ENCODE measurements at regions not wholly inside any gene's neighbourhood (a gene's known extent, or its start where the extent isn't known, plus 50 kb on each side); places are given as distances from the start of the nearest gene placed in this dataset.

- TF ChIP-seq, protein P1, sequence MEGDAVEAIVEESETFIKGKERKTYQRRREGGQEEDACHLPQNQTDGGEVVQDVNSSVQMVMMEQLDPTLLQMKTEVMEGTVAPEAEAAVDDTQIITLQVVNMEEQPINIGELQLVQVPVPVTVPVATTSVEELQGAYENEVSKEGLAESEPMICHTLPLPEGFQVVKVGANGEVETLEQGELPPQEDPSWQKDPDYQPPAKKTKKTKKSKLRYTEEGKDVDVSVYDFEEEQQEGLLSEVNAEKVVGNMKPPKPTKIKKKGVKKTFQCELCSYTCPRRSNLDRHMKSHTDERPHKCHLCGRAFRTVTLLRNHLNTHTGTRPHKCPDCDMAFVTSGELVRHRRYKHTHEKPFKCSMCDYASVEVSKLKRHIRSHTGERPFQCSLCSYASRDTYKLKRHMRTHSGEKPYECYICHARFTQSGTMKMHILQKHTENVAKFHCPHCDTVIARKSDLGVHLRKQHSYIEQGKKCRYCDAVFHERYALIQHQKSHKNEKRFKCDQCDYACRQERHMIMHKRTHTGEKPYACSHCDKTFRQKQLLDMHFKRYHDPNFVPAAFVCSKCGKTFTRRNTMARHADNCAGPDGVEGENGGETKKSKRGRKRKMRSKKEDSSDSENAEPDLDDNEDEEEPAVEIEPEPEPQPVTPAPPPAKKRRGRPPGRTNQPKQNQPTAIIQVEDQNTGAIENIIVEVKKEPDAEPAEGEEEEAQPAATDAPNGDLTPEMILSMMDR (conservative IDR thresholded peaks at IDR 0.05), result no peak
- TF ChIP-seq EZH2 (IDR thresholded peaks at IDR 0.05; ENCODE audit: low read depth), result no peak
Observed at GRCh38 chr1:189669846-189670245, 807.8 kb downstream of the BRINP3 start.

Measured in PC-9 (cell line).